HepG2 (cell line): ENCODE measurements at regions not wholly inside any gene's neighbourhood (a gene's known extent, or its start where the extent isn't known, plus 50 kb on each side); places are given as distances from the start of the nearest gene placed in this dataset.

Experiments
- ATAC-seq: fragments of 200-7000 bp; cut with Tn5 transposase; 3 replicates; pipeline ENCODE4 v1.9.1; 2020; ENCODE audit warnings: mild to moderate bottlenecking, moderate library complexity
- BruUV-seq: library from RNA; stranded (reverse); fragments of 400-500 nt; replicated peaks from 2 replicates; lab custom pipeline; 2021; lab: Mats Ljungman, UMichigan
- CTCF ChIA-PET: fragments of 300-600 bp; formaldehyde crosslinking; extraction: SDS; loops from one replicate; lab custom pipeline; 2021; ENCODE audit warnings: low total read pairs, inconsistent platforms, low intra/inter-chr PET ratio; lab: Yijun Ruan, JAX
- POLR2A ChIA-PET: fragments of 350-600 bp; sonication (Branson Sonifier 250); formaldehyde crosslinking; loops from one replicate; lab custom pipeline; 2020; ENCODE audit warnings: antibody characterized with exemption, inconsistent platforms; lab: Yijun Ruan, JAX
- DNase-seq: peaks from one replicate; pipeline ENCODE4 v3.0.0-alpha.2; 2015; ENCODE audit warnings: low spot score
- FAIRE-seq: peaks from 3 replicates; lab custom pipeline; 2011; peaks lifted over from hg19 to GRCh38; lab: Jason Lieb, UNC
- H2AFZ ChIP-seq: one replicate; pipeline ENCODE4 v1.6.1; 2011; ENCODE audit warnings: low read length, inconsistent platforms
- H3K27ac ChIP-seq: fragments of 300-600 bp; 3 replicates; pipeline ENCODE4 v1.8.0; 2011; ENCODE audit warnings: mixed run types, mild to moderate bottlenecking, mixed read lengths, low read length, inconsistent platforms; ENCODE audit not compliant: insufficient read depth; ENCODE audit errors: extremely low read length
- H3K27me3 ChIP-seq, 2 experiments: fragments of 200-600 bp in 1 of 2; 2 replicates in 1 of 2; 3 replicates in 1 of 2; pipeline versions ENCODE4 v1.6.0 to v1.8.0; 2011; ENCODE audit warnings: low read length in 2 of 2, mild to moderate bottlenecking in 2 of 2, moderate library complexity in 2 of 2, inconsistent platforms in 1 of 2; ENCODE audit not compliant: insufficient read depth in 2 of 2, control insufficient read depth in 1 of 2
- H3K36me3 ChIP-seq, 2 experiments: fragments of 200-600 bp in 1 of 2; replicated peaks in 1 of 2; 2 replicates in 1 of 2; 3 replicates in 1 of 2; pipeline versions ENCODE4 v1.5.1 to v1.8.0; 2011; ENCODE audit warnings: low read length in 2 of 2, inconsistent platforms in 1 of 2; ENCODE audit not compliant: insufficient read depth in 2 of 2, control insufficient read depth in 1 of 2
- H3K4me1 ChIP-seq: 2 replicates; pipeline ENCODE4 v1.5.1; 2012; ENCODE audit warnings: low read length, inconsistent platforms; ENCODE audit not compliant: insufficient read depth
- H3K4me2 ChIP-seq: 2 replicates; pipeline ENCODE4 v1.6.0; 2011; ENCODE audit warnings: low read depth, low read length, inconsistent platforms
- H3K4me3 ChIP-seq, 3 experiments: fragments of 200-600 bp in 1 of 3; sonication (generic), shearing (Covaris generic) in 1 of 3; replicated peaks in 1 of 3; 2 replicates each; pipeline ENCODE4 v1.5.1; 2011 to 2016; ENCODE audit warnings: low read length in 3 of 3, inconsistent platforms in 2 of 3, low read depth in 2 of 3, mild to moderate bottlenecking in 2 of 3, control low read depth in 1 of 3, mixed read lengths in 1 of 3; ENCODE audit not compliant: insufficient read depth in 1 of 3
- H3K79me2 ChIP-seq: one replicate; pipeline ENCODE4 v1.6.1; 2011; ENCODE audit warnings: low read length, inconsistent platforms; ENCODE audit not compliant: insufficient read depth
- H3K9ac ChIP-seq: 2 replicates; pipeline ENCODE4 v1.6.0; 2011; ENCODE audit warnings: mild to moderate bottlenecking, low read depth, low read length, inconsistent platforms; ENCODE audit not compliant: insufficient read depth
- H3K9me3 ChIP-seq: 2 replicates; pipeline ENCODE4 v1.5.1; 2012; ENCODE audit warnings: mild to moderate bottlenecking, low read length
- H4K20me1 ChIP-seq: 2 replicates; pipeline ENCODE4 v1.6.0; 2011; ENCODE audit warnings: inconsistent platforms, mild to moderate bottlenecking, low read length, moderate library complexity; ENCODE audit not compliant: insufficient read depth
- ATF7 ChIP-seq, 2 experiments: fragments of 450-650 bp in 1 of 2; sonication (generic) in 1 of 2; formaldehyde crosslinking in 1 of 2; IDR thresholded peaks; 2 replicates each; pipeline versions ENCODE4 v1.4.0 to v1.6.1; 2016 to 2020; ENCODE audit warnings: antibody characterized with exemption in 1 of 2, mild to moderate bottlenecking in 1 of 2, missing genetic modification reagents in 1 of 2
- CCDC6 ChIP-seq: sonication (generic); formaldehyde crosslinking; IDR thresholded peaks from 2 replicates; pipeline ENCODE4 v1.8.1; 2022; ENCODE audit warnings: mild to moderate bottlenecking, missing genetic modification reagents, moderate library complexity
- IKZF4 ChIP-seq: sonication (generic); formaldehyde crosslinking; IDR thresholded peaks from 2 replicates; pipeline ENCODE4 v1.5.1; 2020; ENCODE audit warnings: borderline replicate concordance, mild to moderate bottlenecking, low read depth, missing genetic modification reagents; ENCODE audit errors: not compliant biosample characterization
- MAFG ChIP-seq: sonication (generic); formaldehyde crosslinking; IDR thresholded peaks from 2 replicates; pipeline ENCODE4 v1.5.1; 2020; ENCODE audit warnings: mild to moderate bottlenecking, missing genetic modification reagents
- PAWR ChIP-seq: sonication (generic); formaldehyde crosslinking; IDR thresholded peaks from 2 replicates; pipeline ENCODE4 v1.4.0; 2020; ENCODE audit warnings: missing genetic modification reagents, mild to moderate bottlenecking, borderline replicate concordance
- POGZ ChIP-seq: sonication (generic); formaldehyde crosslinking; IDR thresholded peaks from 2 replicates; pipeline ENCODE4 v1.4.0; 2020; ENCODE audit warnings: mild to moderate bottlenecking, missing genetic modification reagents
- RARA ChIP-seq: IDR thresholded peaks from 2 replicates; pipeline ENCODE4 v1.6.1; 2016; ENCODE audit warnings: missing genetic modification reagents, missing compliant biosample characterization
- ZNF737 ChIP-seq: sonication (generic); formaldehyde crosslinking; IDR thresholded peaks from 2 replicates; pipeline ENCODE4 v1.5.0; 2020; ENCODE audit warnings: missing genetic modification reagents, mild to moderate bottlenecking, borderline replicate concordance
- WGBS: methylation state at CpG from one replicate; pipeline ENCODE4 v1.1.6; 2017; ENCODE audit warnings: low lambda C conversion rate; 5-methylcytosine and 5-hydroxymethylcytosine counted together
- in situ Hi-C: cut with HindIII; loops from 2 replicates; pipeline ENCODE4 v1.10.0; 2017; ENCODE audit warnings: low pct_unique_long_range_greater_than_20kb; ENCODE audit not compliant: extremely low pct_ligation_motif_present
- intact Hi-C: fragments of 100-400 bp; cut with micrococcal nuclease; formaldehyde crosslinking; loops from one replicate; pipeline ENCODE4 v1.10.0; 2022; ENCODE audit not compliant: unreplicated experiment
- TF ChIP-seq, protein P1 (sequence below): sonication (generic); formaldehyde crosslinking; IDR thresholded peaks from 2 replicates; pipeline ENCODE4 v1.4.0; 2020; ENCODE audit warnings: missing genetic modification reagents, borderline replicate concordance

DNA sequence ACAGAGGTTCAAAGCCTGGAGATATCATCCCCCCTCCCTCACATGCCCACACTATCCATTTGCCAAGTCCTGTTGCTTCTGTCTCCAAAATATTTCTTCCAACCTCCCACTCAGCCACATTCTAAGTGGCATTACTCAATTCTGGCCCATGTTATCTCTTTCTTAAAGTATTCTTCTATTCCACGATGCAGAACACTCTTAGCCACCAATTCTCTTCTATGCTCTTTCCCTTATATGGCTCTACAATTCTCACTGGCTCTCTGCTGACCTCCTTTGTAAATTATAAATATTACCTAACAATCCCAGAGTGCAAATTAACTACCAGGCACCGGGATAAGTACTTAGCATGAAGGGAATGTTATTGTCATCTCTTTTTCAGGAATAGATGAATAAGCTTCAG, 82.4 kb downstream of the KCNJ2 start:
- 0% methylated on average over 2 of the region's 2 CpGs for WGBS
- CTCF ChIA-PET = no interaction called here
- BruUV-seq = no TSS peak

DNA sequence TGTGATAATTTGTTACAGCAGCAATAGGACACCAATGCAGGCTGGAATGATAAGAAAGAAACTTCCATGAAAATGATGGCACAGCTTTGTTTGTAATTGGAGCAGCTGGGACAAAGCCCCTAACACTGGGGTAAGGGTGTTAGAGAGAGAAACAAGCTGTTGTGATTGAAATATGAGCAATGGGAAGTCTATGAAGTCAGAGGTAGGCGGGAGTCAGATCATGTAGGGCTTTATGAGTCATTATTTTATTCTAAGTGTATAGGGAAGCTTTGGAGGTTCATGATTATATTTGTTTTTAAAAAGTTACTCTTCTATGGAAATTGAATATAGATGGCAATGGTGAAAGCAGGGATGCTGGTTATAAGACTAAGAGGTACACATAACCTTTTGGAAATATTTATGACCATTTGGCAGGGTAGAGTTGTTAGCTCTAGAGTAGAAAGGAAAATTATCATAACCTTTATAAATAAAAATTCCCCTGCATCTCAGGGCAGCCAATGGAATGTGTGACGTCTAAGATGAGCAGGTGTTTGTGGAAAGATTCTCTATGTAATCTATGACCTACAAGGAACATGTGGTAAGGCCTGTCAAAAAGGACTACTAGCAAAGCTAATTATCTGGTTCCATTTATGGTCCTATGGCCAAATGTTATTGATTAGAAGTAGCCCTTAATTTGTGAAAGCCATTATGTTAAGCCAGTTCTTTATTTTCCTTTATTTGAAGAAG, 85.6 kb downstream of the KCNJ2 start:
- H3K27ac ChIP-seq = no peak overlapping the region
- H3K4me1 ChIP-seq = no peaks in the 10 kb centered on the region
- H4K20me1 ChIP-seq = no peaks in the 10 kb centered on the region
- DNase-seq (no peak), FAIRE-seq (no peak), ATAC-seq (no peak)
- TF ChIP-seq ATF7 (IDR thresholded peaks at IDR 0.05) = no peak
- no peak for TF ChIP-seq ATF7 (CRISPR knock-in tag; IDR thresholded peaks at IDR 0.05)
- TF ChIP-seq CCDC6 (CRISPR knock-in tag) = no peak
- no peak for TF ChIP-seq IKZF4 (CRISPR knock-in tag)
- TF ChIP-seq POGZ (CRISPR knock-in tag) = no peak
- no peak for TF ChIP-seq PAWR (CRISPR knock-in tag)
- no peak for TF ChIP-seq RARA (CRISPR knock-in tag)
- TF ChIP-seq ZNF737 (CRISPR knock-in tag) = no peak
- TF ChIP-seq, protein P1, sequence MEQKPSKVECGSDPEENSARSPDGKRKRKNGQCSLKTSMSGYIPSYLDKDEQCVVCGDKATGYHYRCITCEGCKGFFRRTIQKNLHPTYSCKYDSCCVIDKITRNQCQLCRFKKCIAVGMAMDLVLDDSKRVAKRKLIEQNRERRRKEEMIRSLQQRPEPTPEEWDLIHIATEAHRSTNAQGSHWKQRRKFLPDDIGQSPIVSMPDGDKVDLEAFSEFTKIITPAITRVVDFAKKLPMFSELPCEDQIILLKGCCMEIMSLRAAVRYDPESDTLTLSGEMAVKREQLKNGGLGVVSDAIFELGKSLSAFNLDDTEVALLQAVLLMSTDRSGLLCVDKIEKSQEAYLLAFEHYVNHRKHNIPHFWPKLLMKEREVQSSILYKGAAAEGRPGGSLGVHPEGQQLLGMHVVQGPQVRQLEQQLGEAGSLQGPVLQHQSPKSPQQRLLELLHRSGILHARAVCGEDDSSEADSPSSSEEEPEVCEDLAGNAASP (CRISPR knock-in tag) = no peak
- in situ Hi-C loops (no loop called here), intact Hi-C loops (no loop called here)
- BruUV-seq = no TSS peak
- H2AFZ ChIP-seq = no peak overlapping the region
- H3K27me3 ChIP-seq = no peaks in the 10 kb centered on the region
- WGBS = 0% methylated on average over 2 of the region's 2 CpGs
- ChIA-PET CTCF (no interaction called here), POLR2A (no interaction called here)
- no peak overlapping the region for H3K9ac ChIP-seq
- peaks cover 90% of the 10 kb centered on the region for H3K9me3 ChIP-seq
- H3K79me2 ChIP-seq = no peaks in the 10 kb centered on the region
- H3K4me3 ChIP-seq = no peak overlapping the region
- H3K36me3 ChIP-seq = no peaks in the 10 kb centered on the region
- no peak overlapping the region for H3K4me2 ChIP-seq

More for the DNA sequence above, 82.4 kb downstream of the KCNJ2 start:
- Histone ChIP-seq H3K36me3 (no peaks in the 10 kb centered on the region), H3K9me3 (peaks cover 86% of the 10 kb centered on the region), H3K4me2 (no peak overlapping the region), H3K4me3 (no peak overlapping the region), H3K4me1 (no peaks in the 10 kb centered on the region), H3K79me2 (no peaks in the 10 kb centered on the region), H3K27ac (no peak overlapping the region), H3K9ac (no peak overlapping the region), H3K27me3 (no peaks in the 10 kb centered on the region), H4K20me1 (no peaks in the 10 kb centered on the region), H2AFZ (no peak overlapping the region)
- FAIRE-seq (no peak), ATAC-seq (no peak), DNase-seq (no peak)
- intact Hi-C loops (no loop called here), in situ Hi-C loops (no loop called here)
- no peak for TF ChIP-seq MAFG (CRISPR knock-in tag)
- POLR2A ChIA-PET = no interaction called here
